Hepatocyte (in vitro differentiated cells): ENCODE measurements at regions not wholly inside any gene's neighbourhood (a gene's known extent, or its start where the extent isn't known, plus 50 kb on each side); places are given as distances from the start of the nearest gene placed in this dataset.

Experiments
- DNase-seq: peaks from one replicate; pipeline ENCODE4 v3.0.0-alpha.2; 2016; ENCODE audit warnings: low spot score
- H2AFZ ChIP-seq: fragments of 200-600 bp; sonication (generic); 2 replicates; pipeline ENCODE4 v1.6.0; 2016; ENCODE audit warnings: antibody characterized with exemption, mild to moderate bottlenecking
- H3K27ac ChIP-seq: fragments of 200-600 bp; sonication (generic); 2 replicates; pipeline ENCODE4 v1.5.1; 2016; ENCODE audit warnings: mild to moderate bottlenecking
- H3K27me3 ChIP-seq: fragments of 200-600 bp; sonication (generic); 2 replicates; pipeline ENCODE4 v1.6.1; 2016
- H3K36me3 ChIP-seq: fragments of 200-600 bp; sonication (generic); replicated peaks from 2 replicates; pipeline ENCODE4 v1.5.1; 2016; ENCODE audit warnings: low read depth; ENCODE audit not compliant: insufficient read depth
- H3K4me1 ChIP-seq: fragments of 200-600 bp; sonication (generic); 2 replicates; pipeline ENCODE4 v1.5.1; 2016; ENCODE audit warnings: mild to moderate bottlenecking, moderate library complexity; ENCODE audit not compliant: insufficient read depth
- H3K4me2 ChIP-seq: fragments of 200-600 bp; sonication (generic); 2 replicates; pipeline ENCODE4 v1.6.0; 2016
- H3K4me3 ChIP-seq: fragments of 200-600 bp; sonication (generic); 2 replicates; pipeline ENCODE4 v1.5.1; 2016; ENCODE audit warnings: mild to moderate bottlenecking
- H3K79me2 ChIP-seq: fragments of 200-600 bp; sonication (generic); 2 replicates; pipeline ENCODE4 v1.6.0; 2017; ENCODE audit warnings: mild to moderate bottlenecking
- H3K9me2 ChIP-seq: fragments of 200-600 bp; sonication (generic); replicated peaks from 2 replicates; pipeline ENCODE4 v1.6.0; 2017; ENCODE audit warnings: mild to moderate bottlenecking; ENCODE audit not compliant: insufficient read depth
- H3K9me3 ChIP-seq: fragments of 200-600 bp; sonication (generic); 2 replicates; pipeline ENCODE4 v1.5.1; 2016; ENCODE audit warnings: low read depth, mild to moderate bottlenecking
- H4K20me1 ChIP-seq: fragments of 200-600 bp; sonication (generic); 2 replicates; pipeline ENCODE4 v1.6.0; 2016; ENCODE audit warnings: mild to moderate bottlenecking; ENCODE audit not compliant: insufficient read depth, poor library complexity, severe bottlenecking
- EZH2 ChIP-seq: fragments of 200-600 bp; sonication (generic); IDR thresholded peaks from 2 replicates; pipeline ENCODE4 v1.6.1; 2016; ENCODE audit warnings: antibody characterized with exemption, mild to moderate bottlenecking, borderline replicate concordance
- EZH2phosphoT487 ChIP-seq: fragments of 200-600 bp; sonication (generic); IDR thresholded peaks from one replicate; pipeline ENCODE4 v1.6.1; 2018; ENCODE audit warnings: antibody characterized with exemption, mild to moderate bottlenecking, low read depth, moderate library complexity; ENCODE audit not compliant: unreplicated experiment, severe bottlenecking
- WGBS: methylation state at CpG from one replicate; pipeline ENCODE4 v1.1.6; 2016; ENCODE audit warnings: low lambda C conversion rate; ENCODE audit errors: missing lambda C conversion rate; 5-methylcytosine and 5-hydroxymethylcytosine counted together
- TF ChIP-seq, protein P1 (sequence below): fragments of 200-600 bp; sonication (generic); IDR thresholded peaks from 2 replicates; pipeline ENCODE4 v1.5.1; 2016; ENCODE audit warnings: antibody characterized with exemption, mild to moderate bottlenecking; ENCODE audit not compliant: poor library complexity

DNA sequence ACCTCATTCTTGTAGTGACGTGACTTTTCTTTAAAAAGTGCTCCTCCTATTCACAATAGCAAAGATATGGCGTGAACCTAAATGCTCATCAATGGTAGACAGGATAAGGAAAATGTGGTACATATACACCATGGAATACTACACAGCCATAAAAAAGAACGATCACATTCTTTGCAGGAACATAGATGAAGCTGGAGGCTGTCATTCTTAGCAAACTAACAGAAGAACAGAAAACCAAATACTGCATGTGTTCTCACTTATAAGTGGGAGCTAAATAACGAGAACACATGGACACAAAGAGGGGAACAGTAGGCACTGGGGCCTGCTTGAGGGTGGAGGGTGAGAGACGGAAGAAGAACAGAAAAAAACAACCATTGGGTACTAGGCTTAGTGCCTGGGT, 59.9 kb upstream of the FGFR2 start:
- Histone ChIP-seq H3K4me1 (no peaks in the 10 kb centered on the region), H2AFZ (no peak overlapping the region), H3K36me3 (no peaks in the 10 kb centered on the region), H3K9me2 (no peaks in the 10 kb centered on the region), H3K79me2 (no peaks in the 10 kb centered on the region), H3K4me2 (no peak overlapping the region), H3K27me3 (no peaks in the 10 kb centered on the region), H3K9me3 (no peaks in the 10 kb centered on the region), H4K20me1 (no peaks in the 10 kb centered on the region), H3K27ac (no peak overlapping the region), H3K4me3 (no peak overlapping the region)
- 96% methylated on average over 5 of the region's 5 CpGs for WGBS
- DNase-seq: no peak
- TF ChIP-seq, protein P1, sequence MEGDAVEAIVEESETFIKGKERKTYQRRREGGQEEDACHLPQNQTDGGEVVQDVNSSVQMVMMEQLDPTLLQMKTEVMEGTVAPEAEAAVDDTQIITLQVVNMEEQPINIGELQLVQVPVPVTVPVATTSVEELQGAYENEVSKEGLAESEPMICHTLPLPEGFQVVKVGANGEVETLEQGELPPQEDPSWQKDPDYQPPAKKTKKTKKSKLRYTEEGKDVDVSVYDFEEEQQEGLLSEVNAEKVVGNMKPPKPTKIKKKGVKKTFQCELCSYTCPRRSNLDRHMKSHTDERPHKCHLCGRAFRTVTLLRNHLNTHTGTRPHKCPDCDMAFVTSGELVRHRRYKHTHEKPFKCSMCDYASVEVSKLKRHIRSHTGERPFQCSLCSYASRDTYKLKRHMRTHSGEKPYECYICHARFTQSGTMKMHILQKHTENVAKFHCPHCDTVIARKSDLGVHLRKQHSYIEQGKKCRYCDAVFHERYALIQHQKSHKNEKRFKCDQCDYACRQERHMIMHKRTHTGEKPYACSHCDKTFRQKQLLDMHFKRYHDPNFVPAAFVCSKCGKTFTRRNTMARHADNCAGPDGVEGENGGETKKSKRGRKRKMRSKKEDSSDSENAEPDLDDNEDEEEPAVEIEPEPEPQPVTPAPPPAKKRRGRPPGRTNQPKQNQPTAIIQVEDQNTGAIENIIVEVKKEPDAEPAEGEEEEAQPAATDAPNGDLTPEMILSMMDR: no peak
- TF ChIP-seq EZH2phosphoT487 (no peak), EZH2 (no peak)

GRCh38 chr10:121655254-121656144, 57.3 kb upstream of the FGFR2 start:
- no peaks in the 10 kb centered on the region for H3K9me3 ChIP-seq

DNA sequence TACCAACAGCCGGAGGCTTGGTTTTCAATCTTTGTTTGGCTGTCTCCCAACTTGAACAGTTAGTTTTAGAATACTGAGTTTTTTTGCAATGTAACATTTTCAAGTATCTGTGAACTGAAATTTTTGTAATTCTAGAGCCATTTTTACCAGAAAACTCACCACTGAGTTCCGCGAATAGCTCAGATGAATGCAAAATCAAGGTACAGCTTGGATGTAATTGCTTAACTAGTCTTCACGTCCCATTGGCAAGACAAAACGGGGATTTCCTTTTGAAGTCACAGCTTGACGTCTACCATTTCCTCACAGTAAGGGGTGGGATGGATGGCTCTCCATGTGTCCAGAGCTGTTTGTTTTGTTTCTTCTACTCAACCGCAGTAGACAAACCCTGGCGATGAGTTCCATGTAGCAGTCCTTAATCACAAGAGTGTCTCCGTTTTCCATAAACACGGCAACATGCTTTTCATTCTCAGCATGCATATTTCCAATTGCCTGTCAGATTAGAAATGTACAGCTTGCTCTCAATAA, 55.8 kb upstream of the FGFR2 start:
- DNase-seq: no peak
- H3K4me3 ChIP-seq: no peak overlapping the region
- no peak overlapping the region for H3K4me2 ChIP-seq
- H2AFZ ChIP-seq: no peak overlapping the region
- H3K9me3 ChIP-seq: no peaks in the 10 kb centered on the region
- H3K36me3 ChIP-seq: no peaks in the 10 kb centered on the region
- H3K9me2 ChIP-seq: no peaks in the 10 kb centered on the region
- H3K27me3 ChIP-seq: no peaks in the 10 kb centered on the region
- H3K79me2 ChIP-seq: no peaks in the 10 kb centered on the region
- H3K27ac ChIP-seq: no peak overlapping the region
- H4K20me1 ChIP-seq: no peaks in the 10 kb centered on the region
- H3K4me1 ChIP-seq: no peaks in the 10 kb centered on the region
- TF ChIP-seq EZH2 (no peak), EZH2phosphoT487 (no peak)
- 89% methylated on average over 10 of the region's 10 CpGs for WGBS

More at GRCh38 chr10:121655254-121656144, 57.3 kb upstream of the FGFR2 start:
- no peaks in the 10 kb centered on the region for H3K4me1 ChIP-seq
- no peak overlapping the region for H3K4me3 ChIP-seq
- no peaks in the 10 kb centered on the region for H3K27me3 ChIP-seq
- H4K20me1 ChIP-seq: no peaks in the 10 kb centered on the region
- no peaks in the 10 kb centered on the region for H3K9me2 ChIP-seq
- H2AFZ ChIP-seq: no peak overlapping the region
- H3K79me2 ChIP-seq: no peaks in the 10 kb centered on the region
- TF ChIP-seq EZH2phosphoT487 (no peak), EZH2 (no peak)
- TF ChIP-seq, protein P1: no peak
- H3K36me3 ChIP-seq: no peaks in the 10 kb centered on the region
- H3K27ac ChIP-seq: no peak overlapping the region
- DNase-seq: no peak
- WGBS: 84% methylated on average over 12 of the region's 12 CpGs
- no peak overlapping the region for H3K4me2 ChIP-seq

- no peak overlapping the region for H3K27ac ChIP-seq
- no peaks in the 10 kb centered on the region for H3K27me3 ChIP-seq
- no peaks in the 10 kb centered on the region for H3K79me2 ChIP-seq
- no peaks in the 10 kb centered on the region for H3K36me3 ChIP-seq
- H2AFZ ChIP-seq: no peak overlapping the region
- DNase-seq: no peak
- no peak overlapping the region for H3K4me2 ChIP-seq
- no peaks in the 10 kb centered on the region for H3K9me2 ChIP-seq
- H3K4me1 ChIP-seq: no peaks in the 10 kb centered on the region
- H3K4me3 ChIP-seq: no peak overlapping the region
- no peaks in the 10 kb centered on the region for H4K20me1 ChIP-seq
- no peak for TF ChIP-seq EZH2phosphoT487
- TF ChIP-seq EZH2: no peak
- TF ChIP-seq, protein P1: no peak
- 96% methylated on average over 8 of the region's 8 CpGs for WGBS
- H3K9me3 ChIP-seq: no peaks in the 10 kb centered on the region
These were observed 55.4 kb upstream of the FGFR2 start for GRCh38 chr10:121653608-121654007.
